Esophagus squamous epithelium (tissue), 5 donors: ENCODE measurements at regions not wholly inside any gene's neighbourhood (a gene's known extent, or its start where the extent isn't known, plus 50 kb on each side); places are given as distances from the start of the nearest gene placed in this dataset.

Experiments
- DNase-seq: peaks from one replicate; lab custom pipeline; 2025; lab: John Stamatoyannopoulos, UW
- H3K27ac ChIP-seq, 4 donors: fragments of 200-600 bp; sonication (generic); one replicate each; pipeline ENCODE4 v1.5.1; 2016 to 2019; ENCODE audit warnings: mild to moderate bottlenecking in 1 of 4
- H3K27me3 ChIP-seq, 4 donors: fragments of 200-600 bp; sonication (generic); 1 replicate in 3 of 4; 2 replicates in 1 of 4; pipeline versions ENCODE4 v1.5.1 to v1.6.0; 2017 to 2021; ENCODE audit warnings: antibody characterized with exemption in 1 of 4
- H3K36me3 ChIP-seq, 3 donors: fragments of 200-600 bp; sonication (generic); one replicate each; pipeline ENCODE4 v1.5.1; 2016 to 2019
- H3K4me1 ChIP-seq, 3 donors: fragments of 200-600 bp; sonication (generic); one replicate each; pipeline ENCODE4 v1.5.1; 2017 to 2019
- H3K4me3 ChIP-seq, 4 donors: fragments of 200-600 bp; sonication (generic); 1 replicate in 3 of 4; 2 replicates in 1 of 4; pipeline ENCODE4 v1.5.1; 2016 to 2019; ENCODE audit warnings: mild to moderate bottlenecking in 2 of 4, moderate library complexity in 1 of 4
- H3K9me3 ChIP-seq, 3 donors: fragments of 200-600 bp; sonication (generic); one replicate each; pipeline ENCODE4 v1.5.1; 2016 to 2019
- CTCF ChIP-seq, 6 experiments: fragments of 450-650 bp in 4 of 6; fragments of 200-600 bp in 2 of 6; sonication (generic) in 2 of 6; IDR thresholded peaks; one replicate each; pipeline ENCODE4 v1.5.1; 2016 to 2019; ENCODE audit warnings: antibody characterized with exemption in 6 of 6, mild to moderate bottlenecking in 4 of 6, moderate library complexity in 4 of 6
- POLR2A ChIP-seq, 4 donors: fragments of 450-650 bp; IDR thresholded peaks; one replicate each; pipeline ENCODE4 v1.6.1; 2017; ENCODE audit warnings: antibody characterized with exemption in 4 of 4, mild to moderate bottlenecking in 4 of 4, moderate library complexity in 3 of 4
- WGBS, 2 donors: methylation state at CpG; one replicate each; pipeline ENCODE4 v1.1.5; 2018; 5-methylcytosine and 5-hydroxymethylcytosine counted together
- intact Hi-C: fragments of 100-400 bp; cut with DNase I; formaldehyde crosslinking; loops from one replicate; pipeline ENCODE4 v1.15.0; 2022
- donor health status: DM: yes; HTN: yes; CAD: no.

- DNase-seq, result no peak
- intact Hi-C loops, result no loop called here
- H3K27ac ChIP-seq, result no peak overlapping the region
- H3K4me1 ChIP-seq, result no peaks in the 10 kb centered on the region
- H3K27me3 ChIP-seq, result no peaks in the 10 kb centered on the region
- TF ChIP-seq CTCF (IDR thresholded peaks at IDR 0.05) (no peak), POLR2A (IDR thresholded peaks at IDR 0.05) (no peak)
- WGBS, 2 donors, result 0 to 68% methylated on average over 1 to 2 of the region's 2 CpGs
- H3K36me3 ChIP-seq, result no peaks in the 10 kb centered on the region
- no peak overlapping the region for H3K4me3 ChIP-seq
- no peaks in the 10 kb centered on the region for H3K9me3 ChIP-seq
These were observed 137.8 kb upstream of the GYPC start for GRCh38 chr2:126518196-126518595.

GRCh38 chr2:126527836-126528490, 128.0 kb upstream of the GYPC start:
- intact Hi-C loops, result loop anchor here (5.0 kb wide), 1 partner anchor 249 kb away; no protein-coding TSS in a partner anchor
- WGBS, 2 donors, result 64 to 85% methylated on average over 4 to 8 of the region's 8 CpGs
- no peak for DNase-seq
- no peaks in the 10 kb centered on the region for H3K9me3 ChIP-seq
- no peaks in the 10 kb centered on the region for H3K36me3 ChIP-seq
- H3K27ac ChIP-seq, result no peak overlapping the region
- no peak overlapping the region for H3K4me3 ChIP-seq
- no peaks in the 10 kb centered on the region for H3K27me3 ChIP-seq
- TF ChIP-seq POLR2A (IDR thresholded peaks at IDR 0.05) (no peak), CTCF (IDR thresholded peaks at IDR 0.05) (peak in 5 of 6 experiments; percentile 39 to 61 (median 44))
- H3K4me1 ChIP-seq, result no peaks in the 10 kb centered on the region

- DNase-seq, result no peak
- H3K36me3 ChIP-seq, result no peaks in the 10 kb centered on the region
- intact Hi-C loops, result no loop called here
- 75 to 77% methylated on average over 3 of the region's 3 CpGs for WGBS, 2 donors
- TF ChIP-seq POLR2A (IDR thresholded peaks at IDR 0.05) (no peak), CTCF (IDR thresholded peaks at IDR 0.05) (no peak)
- H3K9me3 ChIP-seq, result no peaks in the 10 kb centered on the region
- H3K27me3 ChIP-seq, result no peaks in the 10 kb centered on the region
- no peak overlapping the region for H3K4me3 ChIP-seq
- no peak overlapping the region for H3K27ac ChIP-seq
- no peaks in the 10 kb centered on the region for H3K4me1 ChIP-seq
These were observed 124.9 kb upstream of the GYPC start for GRCh38 chr2:126531029-126531428.

GRCh38 chr2:126534478-126534877, 121.5 kb upstream of the GYPC start:
- TF ChIP-seq CTCF (IDR thresholded peaks at IDR 0.05) (no peak), POLR2A (IDR thresholded peaks at IDR 0.05) (no peak)
- Histone ChIP-seq H3K4me1 (no peaks in the 10 kb centered on the region), H3K27me3 (no peaks in the 10 kb centered on the region), H3K4me3 (no peak overlapping the region), H3K9me3 (no peaks in the 10 kb centered on the region), H3K27ac (no peak overlapping the region), H3K36me3 (no peaks in the 10 kb centered on the region)
- intact Hi-C loops, result no loop called here
- WGBS, 2 donors, result 57 to 61% methylated on average over 6 of the region's 6 CpGs
- no peak for DNase-seq

GRCh38 chr2:126535408-126535807, 120.5 kb upstream of the GYPC start:
- Histone ChIP-seq H3K4me3 (no peak overlapping the region), H3K27ac (no peak overlapping the region), H3K36me3 (no peaks in the 10 kb centered on the region), H3K4me1 (no peaks in the 10 kb centered on the region), H3K27me3 (no peaks in the 10 kb centered on the region), H3K9me3 (no peaks in the 10 kb centered on the region)
- intact Hi-C loops, result no loop called here
- WGBS, 2 donors, result 65 to 82% methylated on average over 6 of the region's 6 CpGs
- TF ChIP-seq CTCF (IDR thresholded peaks at IDR 0.05), result no peak
- TF ChIP-seq POLR2A (IDR thresholded peaks at IDR 0.05), result no peak
- DNase-seq, result no peak
